H1 (cell line): ENCODE measurements at regions not wholly inside any gene's neighbourhood (a gene's known extent, or its start where the extent isn't known, plus 50 kb on each side); places are given as distances from the start of the nearest gene placed in this dataset.

Experiments used
- CTCF ChIP-seq, 3 experiments: IDR thresholded peaks; 1 replicate in 2 of 3; 2 replicates in 1 of 3; pipeline versions ENCODE4 v1.5.1 to v1.6.1; 2011; ENCODE audit warnings: low read length in 3 of 3, mild to moderate bottlenecking in 3 of 3, inconsistent platforms in 2 of 3, low read depth in 1 of 3, moderate library complexity in 1 of 3; ENCODE audit not compliant: insufficient read depth in 1 of 3; ENCODE audit errors: control extremely low read depth in 1 of 3
- HDAC2 ChIP-seq, 2 experiments: fragments of 300-600 bp in 1 of 2; sonication (generic) in 1 of 2; IDR thresholded peaks; 2 replicates each; pipeline ENCODE4 v1.6.1; 2011 to 2012; ENCODE audit warnings: low read depth in 2 of 2, low read length in 2 of 2, mild to moderate bottlenecking in 2 of 2, moderate library complexity in 2 of 2, borderline replicate concordance in 1 of 2, inconsistent platforms in 1 of 2

- TF ChIP-seq CTCF (IDR thresholded peaks at IDR 0.05; ENCODE audit: control extremely low read depth in 1 of 3, insufficient read depth in 1 of 3, low read depth in 1 of 3, low read length in 3 of 3) (no peak), HDAC2 (IDR thresholded peaks at IDR 0.05; ENCODE audit: borderline replicate concordance in 1 of 2, low read depth in 2 of 2, low read length in 2 of 2) (no peak)
These were observed 433.3 kb upstream of the PRICKLE1 start (continued) for GRCh38 chr12:43022838-43023237.
